Dermis blood vessel endothelial cell (primary cell): ENCODE measurements at regions not wholly inside any gene's neighbourhood (a gene's known extent, or its start where the extent isn't known, plus 50 kb on each side); places are given as distances from the start of the nearest gene placed in this dataset.

Source experiments
- DNase-seq: peaks from one replicate; pipeline ENCODE4 v3.0.0; 2010

- DNase-seq = no peak
Observed at GRCh38 chr13:63367522-63368198, 1952.0 kb upstream of the PCDH20 start.

DNA sequence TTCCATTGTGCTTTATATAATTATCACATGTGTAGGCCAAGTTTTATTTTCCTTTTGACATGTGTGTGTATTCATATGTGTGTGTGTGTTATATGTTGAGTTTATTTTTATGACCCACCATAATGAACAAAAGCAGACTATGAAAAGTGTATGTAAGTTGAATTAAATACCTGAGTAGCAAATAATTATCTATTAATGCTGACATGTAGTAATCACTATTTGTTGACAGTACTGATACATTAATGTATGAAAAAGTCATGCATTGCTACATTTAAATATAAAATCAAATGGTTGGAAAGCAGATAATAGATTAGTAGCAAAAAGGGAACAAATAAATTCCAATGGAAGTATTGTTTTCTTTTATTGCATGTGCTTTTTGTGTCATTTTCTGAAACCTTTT lies 1948.5 kb upstream of the PCDH20 start:
- no peak for DNase-seq

- DNase-seq = no peak
Observed at GRCh38 chr13:63351533-63351932, 1935.9 kb upstream of the PCDH20 start.

- DNase-seq = no peak
Observed at GRCh38 chr13:63351081-63351480, 1935.4 kb upstream of the PCDH20 start.

- DNase-seq = no peak
Observed at GRCh38 chr13:63345835-63346234, 1930.2 kb upstream of the PCDH20 start.

- DNase-seq = no peak
Observed at GRCh38 chr13:63344711-63345110, 1929.1 kb upstream of the PCDH20 start.

DNA sequence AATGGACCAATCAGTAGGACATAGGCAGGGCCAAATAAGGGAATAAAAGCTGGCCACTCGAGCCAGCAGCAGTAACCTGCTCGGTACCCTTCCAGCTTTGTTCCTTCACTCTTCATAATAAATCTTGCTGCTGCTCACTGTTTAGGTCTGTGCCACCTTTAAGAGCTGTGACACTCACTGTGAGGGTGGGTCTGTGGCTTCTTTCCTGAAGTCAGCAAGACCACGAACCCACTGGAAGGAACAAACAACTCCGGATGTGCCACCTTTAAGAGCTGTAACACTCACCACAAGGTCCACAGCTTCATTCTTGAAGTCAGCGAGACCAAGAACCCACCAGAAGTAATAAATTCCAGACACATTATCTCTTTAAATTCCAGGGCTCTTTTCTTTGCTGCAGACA lies 1922.3 kb upstream of the PCDH20 start:
- DNase-seq = no peak

DNA sequence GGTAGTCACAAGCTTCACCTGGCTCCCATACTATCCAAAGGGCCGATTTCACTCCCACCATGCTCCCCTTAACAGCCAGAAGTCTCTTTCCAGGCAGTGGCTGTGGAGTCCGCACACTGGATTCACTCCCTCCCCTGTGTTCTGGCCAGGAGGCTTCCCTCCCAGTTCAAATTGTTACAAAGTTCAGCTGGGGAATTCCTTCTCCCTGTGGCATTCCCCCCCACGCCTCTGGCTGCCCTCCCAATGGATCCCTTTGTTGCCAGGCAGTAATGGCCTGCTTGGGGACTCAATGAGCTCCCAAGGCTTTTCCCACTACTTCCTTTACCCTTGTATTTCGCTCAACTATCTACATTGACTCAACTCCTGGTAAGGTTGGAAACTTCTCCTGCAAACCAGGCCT lies 1921.4 kb upstream of the PCDH20 start:
- DNase-seq = no peak

- DNase-seq = no peak
Observed at GRCh38 chr13:63336549-63336948, 1920.9 kb upstream of the PCDH20 start.

DNA sequence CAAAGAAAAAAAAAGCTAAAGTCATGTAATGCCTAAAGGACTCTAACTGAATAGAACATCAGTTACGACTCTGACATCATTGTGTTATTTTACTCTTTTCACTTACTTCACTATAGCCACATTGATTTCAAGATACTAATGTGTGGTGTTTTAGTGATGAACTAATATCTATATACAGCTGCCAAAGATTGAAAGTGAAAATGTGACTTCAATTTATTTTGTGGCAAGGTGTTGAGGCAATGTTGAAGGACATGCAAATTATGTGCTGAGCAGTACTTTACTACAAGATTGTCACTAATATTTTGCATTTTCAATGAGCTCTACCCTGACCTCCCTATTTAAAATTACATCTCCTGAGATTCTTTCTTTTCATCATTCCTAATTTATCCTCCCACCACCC lies 1911.9 kb upstream of the PCDH20 start:
- no peak for DNase-seq

DNA sequence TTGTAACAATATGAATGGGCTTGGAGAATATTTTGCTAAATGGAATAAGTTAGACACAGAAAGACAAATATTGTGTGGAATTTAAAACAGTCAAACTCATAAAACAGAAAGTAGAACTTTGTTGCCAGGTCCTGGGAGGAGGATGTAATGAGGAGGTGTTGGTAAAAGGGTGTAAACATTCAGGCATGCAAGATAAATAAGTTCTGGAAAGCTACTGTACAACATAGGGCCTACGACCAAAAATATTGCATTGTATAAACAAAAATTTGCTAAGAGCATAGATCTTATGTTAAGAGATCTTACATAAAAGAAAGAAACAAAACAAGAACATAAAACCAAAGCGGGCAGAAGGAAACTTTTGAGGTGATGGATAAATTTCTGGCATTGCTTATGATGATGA lies 1907.8 kb upstream of the PCDH20 start:
- no peak for DNase-seq

DNA sequence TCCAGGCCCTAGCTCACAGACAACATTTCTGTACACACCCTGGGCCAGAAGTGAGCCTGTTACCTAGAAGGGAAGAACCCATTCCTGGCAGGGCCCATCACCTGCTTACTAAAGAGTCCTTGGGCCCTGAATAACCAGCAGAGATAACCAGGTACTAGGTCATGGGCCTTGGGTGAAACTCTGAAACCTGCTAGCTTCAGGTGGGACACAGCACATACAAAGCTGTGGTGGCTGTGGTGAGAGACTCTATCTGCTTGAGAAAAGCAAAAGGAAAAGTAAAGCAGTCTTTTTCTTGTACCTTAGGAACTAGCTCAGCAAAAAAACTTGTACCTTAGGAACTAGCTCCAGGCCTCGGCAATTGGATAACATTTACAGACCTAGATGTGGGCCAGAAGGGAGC lies 1895.9 kb upstream of the PCDH20 start:
- DNase-seq = no peak

- DNase-seq = no peak
Observed at GRCh38 chr13:63308549-63309165, 1893.0 kb upstream of the PCDH20 start.

DNA sequence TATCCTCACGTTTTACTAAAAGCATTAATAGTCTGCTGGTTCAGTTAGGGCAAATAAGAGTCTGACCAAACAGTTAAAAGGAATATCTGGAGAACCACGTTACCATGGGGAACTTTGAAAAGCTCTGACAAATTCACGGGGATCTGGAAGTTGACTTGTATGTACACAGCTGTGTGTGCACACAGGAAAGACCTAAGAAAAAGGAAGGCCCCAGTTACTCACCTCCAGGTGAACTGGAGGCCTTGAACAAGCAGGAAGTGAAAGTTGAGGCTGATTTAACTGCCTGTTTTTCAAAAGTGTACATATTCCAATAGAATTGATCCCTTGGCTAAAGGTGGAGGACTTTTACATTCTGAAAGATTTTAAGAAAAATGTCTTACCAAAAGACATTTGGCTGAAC lies 1891.6 kb upstream of the PCDH20 start:
- no peak for DNase-seq

DNA sequence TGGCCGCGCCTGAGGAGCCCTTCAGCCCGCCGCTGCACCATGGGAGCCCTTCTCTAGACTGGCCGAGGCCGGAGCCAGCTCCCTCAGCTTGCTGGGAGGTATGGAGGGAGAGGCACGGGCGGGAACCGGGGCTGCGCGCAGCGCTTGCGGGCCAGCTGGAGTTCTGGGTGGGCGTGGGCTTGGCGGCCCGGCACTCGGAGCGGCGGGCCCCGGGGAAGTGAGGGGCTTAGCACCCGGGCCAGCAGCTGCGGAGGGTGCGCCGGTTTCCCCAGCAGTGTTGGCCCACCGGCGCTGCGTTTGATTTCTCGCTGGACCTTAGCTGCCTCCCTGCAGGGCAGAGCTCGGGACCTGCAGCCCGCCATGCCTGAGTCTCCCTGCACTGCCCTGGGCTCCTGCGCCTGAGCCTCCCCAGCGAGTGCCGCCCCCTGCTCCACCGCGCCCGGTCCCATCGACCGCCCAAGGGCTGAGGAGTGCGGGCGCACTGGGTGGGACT lies 1890.0 kb upstream of the PCDH20 start:
- no peak for DNase-seq

GRCh38 chr13:63304497-63304896 lies 1888.8 kb upstream of the PCDH20 start:
- DNase-seq = no peak

DNA sequence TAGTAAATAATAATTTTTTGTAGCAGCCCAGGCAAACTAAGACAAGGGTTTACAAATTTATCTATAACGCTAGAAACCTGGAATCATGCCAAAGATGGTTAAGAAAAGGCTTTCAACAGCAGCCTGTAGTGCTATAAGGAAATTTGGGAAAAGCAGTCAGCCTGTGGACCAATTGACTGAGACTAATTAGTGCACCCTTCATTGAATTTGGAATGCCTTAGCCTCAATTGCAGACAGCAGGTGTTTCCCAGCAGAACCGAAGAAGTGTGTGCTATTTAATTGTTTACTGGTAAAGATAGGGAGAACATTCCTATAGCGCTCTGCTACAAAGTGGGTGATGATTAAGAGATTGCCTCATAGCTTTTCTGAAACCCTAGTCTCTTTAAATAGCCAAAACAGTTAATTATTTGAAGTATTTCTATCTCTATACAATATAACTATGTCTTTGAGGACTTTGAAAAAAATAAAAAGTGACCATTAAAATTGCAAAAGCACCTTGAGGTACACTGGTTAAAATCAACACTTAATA lies 1884.3 kb upstream of the PCDH20 start:
- DNase-seq = no peak

GRCh38 chr13:63297163-63297562 lies 1881.5 kb upstream of the PCDH20 start:
- no peak for DNase-seq

DNA sequence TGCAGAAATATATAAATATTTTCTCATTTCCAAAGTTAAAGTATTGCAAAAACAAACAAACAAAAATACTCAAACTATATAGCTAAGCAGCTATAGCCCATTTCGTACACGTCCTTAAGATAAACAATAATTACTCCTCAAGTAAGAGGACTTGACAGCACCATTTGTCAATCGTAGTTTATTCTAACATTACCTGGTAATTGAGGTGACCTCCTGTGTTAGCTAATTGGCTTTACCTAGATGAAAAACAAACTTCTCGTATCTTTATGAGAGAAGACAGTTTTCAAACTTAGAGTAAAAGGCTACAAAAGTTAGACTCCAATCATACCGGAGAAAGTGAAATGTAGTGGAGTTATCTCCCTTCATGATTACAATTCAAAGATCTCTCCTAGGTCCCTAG lies 1876.1 kb upstream of the PCDH20 start:
- DNase-seq = no peak

DNA sequence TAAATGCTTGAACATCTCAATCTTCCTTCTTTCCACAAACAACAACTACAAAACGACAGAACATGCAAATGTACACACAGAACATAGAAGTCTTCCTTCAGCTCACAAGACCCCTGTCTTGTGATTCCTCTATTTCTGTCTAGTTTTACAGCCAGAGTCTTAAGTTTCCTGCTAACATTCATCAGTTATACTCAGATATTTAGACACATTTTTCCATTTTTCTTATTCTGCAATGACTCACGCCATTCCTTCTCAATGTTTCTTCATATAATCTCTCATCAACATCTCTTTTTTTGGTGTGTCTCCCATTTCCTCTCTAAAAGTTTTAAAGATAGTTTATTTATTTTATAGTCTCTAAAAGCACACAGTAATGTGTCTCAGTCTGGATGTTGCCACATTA lies 1872.9 kb upstream of the PCDH20 start:
- DNase-seq = no peak

DNA sequence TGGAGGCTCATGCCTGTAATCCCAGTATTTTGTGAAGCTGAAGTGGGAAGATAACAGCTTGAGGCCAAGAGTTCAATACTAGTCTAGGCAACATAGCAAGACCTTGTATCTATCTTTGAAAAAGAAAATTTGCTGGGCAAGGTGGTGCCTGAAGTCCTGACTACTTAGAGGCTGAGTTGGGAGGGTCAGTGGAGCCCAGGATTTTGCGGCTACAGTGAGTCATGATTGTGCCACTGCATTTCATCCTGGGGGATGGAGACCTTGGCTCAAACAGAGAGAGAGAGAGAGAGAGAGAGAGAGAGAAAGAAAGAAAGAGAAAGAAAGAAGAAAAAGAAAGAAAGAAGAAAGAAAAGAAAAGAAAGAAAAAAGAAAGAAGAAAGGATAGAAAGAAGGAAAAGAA lies 1872.3 kb upstream of the PCDH20 start:
- DNase-seq = no peak

GRCh38 chr13:63285426-63285825 lies 1869.8 kb upstream of the PCDH20 start:
- no peak for DNase-seq

DNA sequence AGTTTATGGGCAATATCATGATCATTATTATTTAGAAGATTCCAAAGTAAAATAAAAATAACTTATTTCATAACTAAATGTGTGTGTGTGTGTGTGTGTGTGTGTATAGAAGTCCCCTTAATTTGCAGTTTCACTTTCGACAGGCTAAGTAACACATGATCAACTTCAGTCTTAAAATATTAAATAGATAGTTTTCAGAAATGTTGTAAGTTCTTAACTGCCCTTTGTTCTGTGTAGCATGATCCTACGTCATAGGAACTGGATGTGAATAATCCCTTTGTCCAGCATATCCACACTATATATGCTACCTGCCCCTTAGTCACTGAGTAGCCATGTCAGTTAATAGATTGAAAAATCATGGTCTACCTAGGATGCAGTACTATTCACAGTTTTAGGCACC lies 1863.5 kb upstream of the PCDH20 start:
- DNase-seq = no peak

DNA sequence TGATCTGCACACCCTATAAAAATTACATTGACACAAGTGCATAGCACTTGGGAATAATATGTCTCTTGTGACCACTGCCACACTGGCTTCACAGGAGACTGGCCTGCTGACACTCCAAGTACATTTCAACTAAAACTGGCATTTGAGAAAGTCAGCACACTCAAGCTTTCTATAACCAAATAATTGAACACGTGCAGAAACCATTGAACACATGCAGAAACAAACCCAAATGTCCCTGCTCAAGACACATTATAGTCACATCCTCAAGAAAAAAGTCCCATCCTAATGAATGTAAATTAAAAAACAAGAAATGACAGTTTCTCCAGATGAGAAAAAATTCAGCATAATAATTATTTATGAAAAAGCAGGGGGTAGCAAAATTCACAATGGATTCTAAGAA lies 1859.1 kb upstream of the PCDH20 start:
- DNase-seq = no peak
